ENCODE measurements at regions not wholly inside any gene's neighbourhood (a gene's known extent, or its start where the extent isn't known, plus 50 kb on each side); places are given as distances from the start of the nearest gene placed in this dataset.

DNA sequence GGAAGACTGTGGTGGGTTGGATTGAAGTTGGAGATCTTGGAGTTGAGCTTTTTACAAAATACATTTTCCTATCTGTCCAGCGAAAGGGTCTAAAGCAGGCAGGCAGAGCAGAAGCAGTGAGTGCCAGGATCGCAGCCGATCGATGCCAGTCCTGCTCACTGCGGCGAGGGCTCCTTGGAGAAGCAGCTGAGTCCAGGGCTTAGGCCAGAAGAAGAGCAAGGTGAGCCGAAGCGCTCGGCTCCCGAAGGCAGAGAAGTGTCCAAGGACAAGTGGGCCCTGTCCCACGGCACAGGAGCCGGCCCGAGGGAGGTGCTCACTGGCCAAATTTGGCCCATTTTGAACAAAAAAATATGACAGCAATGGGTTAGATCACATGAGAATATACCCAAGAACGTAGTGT, 637.8 kb downstream of the BRD1 start:
- dilution Hi-C loops (cut with HindIII; ENCODE audit: low sequenced_read_pairs, unreplicated experiment) = no loop called here
- H4K5ac ChIP-seq (ENCODE audit: low read depth, low read length) = no peak overlapping the region
- no peak overlapping the region for H2BK20ac ChIP-seq (ENCODE audit: low read depth, low read length)
- BruUV-seq (replicated peaks) = no TSS peak
- TF ChIP-seq, protein P1, sequence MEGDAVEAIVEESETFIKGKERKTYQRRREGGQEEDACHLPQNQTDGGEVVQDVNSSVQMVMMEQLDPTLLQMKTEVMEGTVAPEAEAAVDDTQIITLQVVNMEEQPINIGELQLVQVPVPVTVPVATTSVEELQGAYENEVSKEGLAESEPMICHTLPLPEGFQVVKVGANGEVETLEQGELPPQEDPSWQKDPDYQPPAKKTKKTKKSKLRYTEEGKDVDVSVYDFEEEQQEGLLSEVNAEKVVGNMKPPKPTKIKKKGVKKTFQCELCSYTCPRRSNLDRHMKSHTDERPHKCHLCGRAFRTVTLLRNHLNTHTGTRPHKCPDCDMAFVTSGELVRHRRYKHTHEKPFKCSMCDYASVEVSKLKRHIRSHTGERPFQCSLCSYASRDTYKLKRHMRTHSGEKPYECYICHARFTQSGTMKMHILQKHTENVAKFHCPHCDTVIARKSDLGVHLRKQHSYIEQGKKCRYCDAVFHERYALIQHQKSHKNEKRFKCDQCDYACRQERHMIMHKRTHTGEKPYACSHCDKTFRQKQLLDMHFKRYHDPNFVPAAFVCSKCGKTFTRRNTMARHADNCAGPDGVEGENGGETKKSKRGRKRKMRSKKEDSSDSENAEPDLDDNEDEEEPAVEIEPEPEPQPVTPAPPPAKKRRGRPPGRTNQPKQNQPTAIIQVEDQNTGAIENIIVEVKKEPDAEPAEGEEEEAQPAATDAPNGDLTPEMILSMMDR (conservative IDR thresholded peaks at IDR 0.05; ENCODE audit: low read depth, low read length) = no peak
- TF ChIP-seq POLR2A (IDR thresholded peaks at IDR 0.05; ENCODE audit: low read depth, low read length) = no peak
- TF ChIP-seq, protein P2, sequence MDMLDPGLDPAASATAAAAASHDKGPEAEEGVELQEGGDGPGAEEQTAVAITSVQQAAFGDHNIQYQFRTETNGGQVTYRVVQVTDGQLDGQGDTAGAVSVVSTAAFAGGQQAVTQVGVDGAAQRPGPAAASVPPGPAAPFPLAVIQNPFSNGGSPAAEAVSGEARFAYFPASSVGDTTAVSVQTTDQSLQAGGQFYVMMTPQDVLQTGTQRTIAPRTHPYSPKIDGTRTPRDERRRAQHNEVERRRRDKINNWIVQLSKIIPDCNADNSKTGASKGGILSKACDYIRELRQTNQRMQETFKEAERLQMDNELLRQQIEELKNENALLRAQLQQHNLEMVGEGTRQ (IDR thresholded peaks at IDR 0.05; ENCODE audit: low read depth, low read length) = no peak
- TF ChIP-seq RCOR1 (IDR thresholded peaks at IDR 0.05; ENCODE audit: insufficient replicate concordance, low read length) = no peak
- no peak for TF ChIP-seq BHLHE40 (IDR thresholded peaks at IDR 0.05; ENCODE audit: low read depth, low read length)
- TF ChIP-seq RFX5 (IDR thresholded peaks at IDR 0.05; ENCODE audit: low read depth, low read length) = no peak
- TF ChIP-seq MAZ (IDR thresholded peaks at IDR 0.05; ENCODE audit: borderline replicate concordance, low read depth, low read length) = no peak
- no peak for TF ChIP-seq NFE2L2 (IDR thresholded peaks at IDR 0.05; ENCODE audit: low read depth, low read length)
- no peak for TF ChIP-seq FOS (IDR thresholded peaks at IDR 0.05; ENCODE audit: low read depth, low read length)
- TF ChIP-seq, protein P3, sequence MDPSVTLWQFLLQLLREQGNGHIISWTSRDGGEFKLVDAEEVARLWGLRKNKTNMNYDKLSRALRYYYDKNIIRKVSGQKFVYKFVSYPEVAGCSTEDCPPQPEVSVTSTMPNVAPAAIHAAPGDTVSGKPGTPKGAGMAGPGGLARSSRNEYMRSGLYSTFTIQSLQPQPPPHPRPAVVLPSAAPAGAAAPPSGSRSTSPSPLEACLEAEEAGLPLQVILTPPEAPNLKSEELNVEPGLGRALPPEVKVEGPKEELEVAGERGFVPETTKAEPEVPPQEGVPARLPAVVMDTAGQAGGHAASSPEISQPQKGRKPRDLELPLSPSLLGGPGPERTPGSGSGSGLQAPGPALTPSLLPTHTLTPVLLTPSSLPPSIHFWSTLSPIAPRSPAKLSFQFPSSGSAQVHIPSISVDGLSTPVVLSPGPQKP (IDR thresholded peaks at IDR 0.05; ENCODE audit: borderline replicate concordance, low read depth, low read length) = no peak
- intact Hi-C loops (cut with micrococcal nuclease) = no loop called here
- H3K9me3 ChIP-seq (ENCODE audit: control insufficient read depth, insufficient read depth, low read length) = peaks cover 68% of the 10 kb centered on the region
- no peaks in the 10 kb centered on the region for H3K9me1 ChIP-seq (ENCODE audit: insufficient read depth, low read length)
- no peak overlapping the region for H2BK5ac ChIP-seq (ENCODE audit: low read depth, low read length, poor library complexity, severe bottlenecking)
- CTCF ChIA-PET = no interaction called here
- in situ Hi-C loops (cut with MboI; ENCODE audit: low sequenced_read_pairs) = no loop called here
- no peak overlapping the region for H3K4ac ChIP-seq (ENCODE audit: low read depth, low read length)
- no peak overlapping the region for H3K27ac ChIP-seq (ENCODE audit: insufficient read depth, low read length)
- no peak overlapping the region for H4K91ac ChIP-seq (ENCODE audit: insufficient read depth, low read depth, low read length)
- H3K36me3 ChIP-seq (ENCODE audit: control insufficient read depth, insufficient read depth, low read length) = no peaks in the 10 kb centered on the region
- H2AK5ac ChIP-seq (ENCODE audit: low read depth, low read length) = no peak overlapping the region
- H4K8ac ChIP-seq (ENCODE audit: low read depth in 2 of 2, low read length in 2 of 2) = no peak overlapping the region
- no peaks in the 10 kb centered on the region for H3K27me3 ChIP-seq (ENCODE audit: control insufficient read depth, insufficient read depth, low read length)
- POLR2A ChIA-PET (ENCODE audit: unreplicated experiment) = no interaction called here
- no peak overlapping the region for H2AK9ac ChIP-seq (replicated peaks; ENCODE audit: low read depth, low read length, poor library complexity)
- H3K4me1 ChIP-seq (ENCODE audit: control insufficient read depth, insufficient read depth, low read length) = no peaks in the 10 kb centered on the region
- no peak overlapping the region for H3K4me3 ChIP-seq (ENCODE audit: insufficient read depth, low read depth, low read length)
- no peak for ATAC-seq (ENCODE audit: low read depth)
- H3K79me1 ChIP-seq (ENCODE audit: low read depth in 1 of 2, low read length in 2 of 2) = no peaks in the 10 kb centered on the region
- H2BK15ac ChIP-seq (ENCODE audit: low read depth, low read length) = no peak overlapping the region
- H3K23ac ChIP-seq (ENCODE audit: low read depth, low read length) = no peak overlapping the region
- no peak overlapping the region for H3K14ac ChIP-seq (replicated peaks; ENCODE audit: low read depth, low read length)
- no peak overlapping the region for H3K56ac ChIP-seq (ENCODE audit: extremely low read depth, insufficient read depth, low read length)
- WGBS, 2 experiments (ENCODE audit: extremely low coverage in 2 of 2, insufficient read length in 1 of 2) = 77% methylated on average over 12 of the region's 14 CpGs; no CpG with 5 or more reads in 1 of the 2 experiments
- no peaks in the 10 kb centered on the region for H4K20me1 ChIP-seq (ENCODE audit: insufficient read depth, low read length)
- H3K9ac ChIP-seq (ENCODE audit: low read depth, low read length) = no peak overlapping the region
- H3K4me2 ChIP-seq (ENCODE audit: low read depth, low read length) = no peak overlapping the region
- DNase-seq = no peak
- no peak overlapping the region for H2BK120ac ChIP-seq (ENCODE audit: low read depth, low read length)
- H2AFZ ChIP-seq (replicated peaks; ENCODE audit: low read length, poor library complexity) = no peak overlapping the region
- no peak overlapping the region for H3K18ac ChIP-seq (ENCODE audit: low read depth, low read length)

Measured in IMR-90 (cell line).